K562 (cell line): ENCODE measurements at regions not wholly inside any gene's neighbourhood (a gene's known extent, or its start where the extent isn't known, plus 50 kb on each side); places are given as distances from the start of the nearest gene placed in this dataset.

Source experiments
- ATAC-seq: fragments of 200-7000 bp; cut with Tn5 transposase; 3 replicates; pipeline ENCODE4 v1.9.1; 2020; ENCODE audit warnings: moderate library complexity
- BruUV-seq: library from RNA; stranded (reverse); fragments of 400-500 nt; replicated peaks from 2 replicates; lab custom pipeline; 2021; lab: Mats Ljungman, UMichigan
- CTCF ChIA-PET: fragments of 300-600 bp; formaldehyde crosslinking; extraction: SDS; loops from one replicate; lab custom pipeline; 2021; ENCODE audit warnings: low intra/inter-chr PET ratio; lab: Yijun Ruan, JAX
- POLR2A ChIA-PET: fragments of 300-600, 350-650 bp; sonication (Branson Sonifier 250); formaldehyde crosslinking; extraction: SDS; loops from one replicate; lab custom pipeline; 2021; ENCODE audit warnings: antibody characterized with exemption, inconsistent platforms; lab: Yijun Ruan, JAX
- DNase-seq, 4 experiments: peaks; one replicate each; pipeline versions ENCODE4 v3.0.0 to v3.0.0-alpha.2; 2011 to 2018; ENCODE audit warnings: low spot score in 3 of 4, mixed read lengths in 3 of 4; ENCODE audit errors: extremely low read depth in 1 of 4
- FAIRE-seq: peaks from 2 replicates; lab custom pipeline; 2011; peaks lifted over from hg19 to GRCh38; lab: Jason Lieb, UNC
- H2AFZ ChIP-seq: 2 replicates; pipeline ENCODE4 v1.6.0; 2011; ENCODE audit warnings: low read depth, low read length, control low read depth, inconsistent platforms
- H3K27ac ChIP-seq: fragments of 200-600 bp; 3 replicates; pipeline ENCODE4 v1.8.0; 2011; ENCODE audit warnings: low read depth, mild to moderate bottlenecking, control low read depth, inconsistent platforms, low read length, moderate library complexity, mixed read lengths; ENCODE audit errors: extremely low read depth
- H3K27me3 ChIP-seq, 2 experiments: fragments of 300-600 bp in 1 of 2; 2 replicates in 1 of 2; 3 replicates in 1 of 2; pipeline versions ENCODE4 v1.6.0 to v1.8.0; 2011; ENCODE audit warnings: inconsistent platforms in 2 of 2, low read length in 2 of 2, mild to moderate bottlenecking in 1 of 2, mixed read lengths in 1 of 2, moderate library complexity in 1 of 2; ENCODE audit not compliant: control insufficient read depth in 2 of 2, insufficient read depth in 2 of 2
- H3K36me3 ChIP-seq: fragments of 300-600 bp; 3 replicates; pipeline ENCODE4 v1.8.0; 2011; ENCODE audit warnings: mild to moderate bottlenecking, low read length, inconsistent platforms; ENCODE audit not compliant: control insufficient read depth, insufficient read depth
- H3K4me1 ChIP-seq, 2 experiments: fragments of 200-600 bp in 1 of 2; replicated peaks in 1 of 2; 2 replicates in 1 of 2; 3 replicates in 1 of 2; pipeline versions ENCODE4 v1.5.1 to v1.8.0; 2011; ENCODE audit warnings: inconsistent platforms in 2 of 2, low read length in 2 of 2, mild to moderate bottlenecking in 1 of 2, mixed read lengths in 1 of 2, moderate library complexity in 1 of 2; ENCODE audit not compliant: control insufficient read depth in 2 of 2, insufficient read depth in 2 of 2
- H3K4me2 ChIP-seq: 2 replicates; pipeline ENCODE4 v1.6.1; 2011; ENCODE audit warnings: low read length, control low read depth, inconsistent platforms, mixed read lengths; ENCODE audit not compliant: insufficient read depth
- H3K4me3 ChIP-seq: fragments of 200-600 bp; sonication (generic), shearing (Covaris generic); 2 replicates; pipeline ENCODE4 v1.5.1; 2016; ENCODE audit warnings: control low read depth, inconsistent platforms
- H3K79me2 ChIP-seq: fragments of 200-600 bp; 3 replicates; pipeline ENCODE4 v1.8.0; 2011; ENCODE audit warnings: low read length, inconsistent platforms; ENCODE audit not compliant: control insufficient read depth, insufficient read depth
- H3K9ac ChIP-seq, 2 experiments: 2 replicates each; pipeline versions ENCODE4 v1.6.0 to v1.6.1; 2011; ENCODE audit warnings: low read depth in 2 of 2, low read length in 2 of 2, control low read depth in 1 of 2, inconsistent platforms in 1 of 2, mild to moderate bottlenecking in 1 of 2, mixed read lengths in 1 of 2; ENCODE audit not compliant: insufficient read depth in 1 of 2
- H3K9me1 ChIP-seq: one replicate; pipeline ENCODE4 v1.6.0; 2011; ENCODE audit warnings: inconsistent platforms, mild to moderate bottlenecking, low read length, moderate library complexity; ENCODE audit not compliant: control insufficient read depth, insufficient read depth
- H3K9me3 ChIP-seq: replicated peaks from 2 replicates; pipeline ENCODE4 v1.5.1; 2011; ENCODE audit warnings: low read depth, low read length, inconsistent platforms; ENCODE audit not compliant: control insufficient read depth, insufficient read depth
- H4K20me1 ChIP-seq: replicated peaks from 2 replicates; pipeline ENCODE4 v1.6.1; 2011; ENCODE audit warnings: low read length, inconsistent platforms, mixed read lengths; ENCODE audit not compliant: control insufficient read depth, insufficient read depth
- ARID1B ChIP-seq: fragments of 450-650 bp; IDR thresholded peaks from 2 replicates; pipeline ENCODE4 v1.6.1; 2016; ENCODE audit warnings: antibody characterized with exemption, mild to moderate bottlenecking, inconsistent platforms
- CBFA2T2 ChIP-seq: fragments of 450-650 bp; conservative IDR thresholded peaks from 2 replicates; pipeline ENCODE4 v1.6.1; 2017; ENCODE audit warnings: mild to moderate bottlenecking
- CTBP1 ChIP-seq: fragments of 450-650 bp; IDR thresholded peaks from 2 replicates; pipeline ENCODE4 v1.6.1; 2016; ENCODE audit warnings: borderline replicate concordance
- EP300 ChIP-seq: IDR thresholded peaks from 2 replicates; pipeline ENCODE4 v1.6.1; 2012; ENCODE audit warnings: low read length, improper control_type of control experiment
- NFE2 ChIP-seq: IDR thresholded peaks from 2 replicates; pipeline ENCODE4 v1.6.1; 2014; ENCODE audit warnings: antibody characterized with exemption, low read depth
- PML ChIP-seq: IDR thresholded peaks from 2 replicates; pipeline ENCODE4 v1.6.1; 2012; ENCODE audit warnings: low read length, inconsistent platforms
- TAL1 ChIP-seq: fragments of 450-650 bp; IDR thresholded peaks from 2 replicates; pipeline ENCODE4 v1.6.1; 2016; ENCODE audit warnings: mild to moderate bottlenecking
- ZNF253 ChIP-seq: fragments of 250-450 bp; sonication (Bioruptor Pico); conservative IDR thresholded peaks from 2 replicates; pipeline ENCODE4 v1.6.1; 2021; ENCODE audit warnings: mild to moderate bottlenecking
- ZNF561 ChIP-seq: fragments of 450-650 bp; formaldehyde crosslinking; conservative IDR thresholded peaks from 2 replicates; pipeline ENCODE4 v1.4.0; 2020; ENCODE audit warnings: mild to moderate bottlenecking, moderate library complexity
- WGBS: fragments of 100-300 bp; shearing (Covaris generic); methylation state at CpG from one replicate; pipeline ENCODE4 v1.1.6; 2016; ENCODE audit warnings: low coverage, mixed read lengths; ENCODE audit not compliant: insufficient coverage; ENCODE audit errors: missing lambda C conversion rate; 5-methylcytosine and 5-hydroxymethylcytosine counted together
- in situ Hi-C: fragments of 300-500 bp; cut with MboI; formaldehyde crosslinking; loops from 4 replicates; pipeline ENCODE4 v1.15.0; 2018; ENCODE audit warnings: inconsistent platforms, mixed read lengths
- intact Hi-C: fragments of 100-400 bp; cut with micrococcal nuclease; formaldehyde crosslinking; loops from 2 replicates; pipeline ENCODE4 v1.14.2; 2022
- TF ChIP-seq, protein P1 (sequence below): sonication (generic); formaldehyde crosslinking; IDR thresholded peaks from 2 replicates; pipeline ENCODE4 v1.8.1; 2022; ENCODE audit warnings: missing genetic modification reagents
- TF ChIP-seq, protein P2 (sequence below): fragments of 250-450 bp; sonication (Bioruptor Pico); IDR thresholded peaks from 2 replicates; pipeline ENCODE4 v1.4.0; 2020; ENCODE audit warnings: mild to moderate bottlenecking, moderate library complexity, borderline replicate concordance

DNA sequence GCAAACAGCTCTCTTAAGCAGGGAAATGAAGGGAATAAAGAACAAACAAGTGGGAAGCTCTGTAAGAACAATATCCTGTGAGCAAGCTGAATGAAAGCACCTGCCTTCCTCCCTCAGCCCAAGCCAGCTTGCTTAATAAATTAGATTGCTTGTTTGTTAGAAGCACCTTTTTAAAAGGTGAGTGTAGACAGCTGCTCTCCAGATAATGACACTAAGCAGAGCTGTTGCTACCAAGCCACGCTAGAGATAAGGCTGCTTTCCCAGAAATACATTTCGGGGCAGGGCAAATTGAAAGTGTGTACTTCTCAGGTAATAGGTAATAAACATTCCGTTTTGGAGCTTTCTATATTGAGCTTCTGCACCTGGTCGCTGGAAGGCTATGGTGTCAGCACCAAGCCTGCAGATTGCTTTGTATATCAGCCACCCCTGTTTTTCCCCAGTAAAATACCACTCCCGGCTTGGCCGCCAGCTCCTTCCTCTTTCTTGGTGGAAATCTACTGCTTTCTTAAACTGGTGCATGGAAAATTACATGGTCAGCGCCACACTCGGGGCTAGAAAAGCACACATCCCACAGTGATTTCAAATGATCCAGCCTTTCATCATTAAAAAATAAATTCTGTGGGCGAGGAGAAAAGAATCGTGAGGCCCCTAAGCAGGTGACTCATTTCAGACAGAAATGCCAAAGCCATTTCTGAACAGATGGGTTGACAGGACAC is 151.3 kb downstream of the ETS2 start:
- Histone ChIP-seq H3K4me2 (peak overlapping the region; percentile 13; the same call in 1 of the 2 replicates), H3K79me2 (no peaks in the 10 kb centered on the region), H3K36me3 (no peaks in the 10 kb centered on the region), H3K9me1 (no peaks in the 10 kb centered on the region), H3K9me3 (no peaks in the 10 kb centered on the region), H4K20me1 (no peaks in the 10 kb centered on the region), H3K4me1 (peaks cover 3 to 49% of the 10 kb centered on the region in 2 experiments; a peak in 4 of 5 replicates), H3K9ac (no peak overlapping the region), H2AFZ (no peak overlapping the region), H3K4me3 (no peak overlapping the region), H3K27ac (no peak overlapping the region), H3K27me3 (peaks cover 0 to 14% of the 10 kb centered on the region in 2 experiments; a peak in 2 of 5 replicates)
- ChIA-PET POLR2A (interaction anchor here (0.7 to 3.0 kb wide), 4 partner anchors 8 to 98 kb away, joined by 3 to 9 read pairs (median 4); no protein-coding TSS in a partner anchor), CTCF (no interaction called here)
- DNase-seq (peak in 2 of 4 experiments; percentile 23 to 27), FAIRE-seq (no peak), ATAC-seq (peak; percentile 66)
- WGBS = 3% methylated on average over 10 of the region's 10 CpGs
- intact Hi-C loops (no loop called here), in situ Hi-C loops (no loop called here)
- no TSS peak for BruUV-seq
- TF ChIP-seq CTBP1 (peak; percentile 56; the same call in 1 of the 2 replicates), TAL1 (peak; percentile 77), ARID1B (peak; percentile 82), NFE2 (no peak), ZNF561 (CRISPR knock-in tag) (no peak), ZNF253 (CRISPR knock-in tag) (no peak), CBFA2T2 (peak; percentile 63), PML (peak; percentile 33; the same call in 1 of the 2 replicates), EP300 (peak; percentile 59)
- TF ChIP-seq, protein P1, sequence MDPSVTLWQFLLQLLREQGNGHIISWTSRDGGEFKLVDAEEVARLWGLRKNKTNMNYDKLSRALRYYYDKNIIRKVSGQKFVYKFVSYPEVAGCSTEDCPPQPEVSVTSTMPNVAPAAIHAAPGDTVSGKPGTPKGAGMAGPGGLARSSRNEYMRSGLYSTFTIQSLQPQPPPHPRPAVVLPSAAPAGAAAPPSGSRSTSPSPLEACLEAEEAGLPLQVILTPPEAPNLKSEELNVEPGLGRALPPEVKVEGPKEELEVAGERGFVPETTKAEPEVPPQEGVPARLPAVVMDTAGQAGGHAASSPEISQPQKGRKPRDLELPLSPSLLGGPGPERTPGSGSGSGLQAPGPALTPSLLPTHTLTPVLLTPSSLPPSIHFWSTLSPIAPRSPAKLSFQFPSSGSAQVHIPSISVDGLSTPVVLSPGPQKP (CRISPR knock-in tag) = no peak
- TF ChIP-seq, protein P2, sequence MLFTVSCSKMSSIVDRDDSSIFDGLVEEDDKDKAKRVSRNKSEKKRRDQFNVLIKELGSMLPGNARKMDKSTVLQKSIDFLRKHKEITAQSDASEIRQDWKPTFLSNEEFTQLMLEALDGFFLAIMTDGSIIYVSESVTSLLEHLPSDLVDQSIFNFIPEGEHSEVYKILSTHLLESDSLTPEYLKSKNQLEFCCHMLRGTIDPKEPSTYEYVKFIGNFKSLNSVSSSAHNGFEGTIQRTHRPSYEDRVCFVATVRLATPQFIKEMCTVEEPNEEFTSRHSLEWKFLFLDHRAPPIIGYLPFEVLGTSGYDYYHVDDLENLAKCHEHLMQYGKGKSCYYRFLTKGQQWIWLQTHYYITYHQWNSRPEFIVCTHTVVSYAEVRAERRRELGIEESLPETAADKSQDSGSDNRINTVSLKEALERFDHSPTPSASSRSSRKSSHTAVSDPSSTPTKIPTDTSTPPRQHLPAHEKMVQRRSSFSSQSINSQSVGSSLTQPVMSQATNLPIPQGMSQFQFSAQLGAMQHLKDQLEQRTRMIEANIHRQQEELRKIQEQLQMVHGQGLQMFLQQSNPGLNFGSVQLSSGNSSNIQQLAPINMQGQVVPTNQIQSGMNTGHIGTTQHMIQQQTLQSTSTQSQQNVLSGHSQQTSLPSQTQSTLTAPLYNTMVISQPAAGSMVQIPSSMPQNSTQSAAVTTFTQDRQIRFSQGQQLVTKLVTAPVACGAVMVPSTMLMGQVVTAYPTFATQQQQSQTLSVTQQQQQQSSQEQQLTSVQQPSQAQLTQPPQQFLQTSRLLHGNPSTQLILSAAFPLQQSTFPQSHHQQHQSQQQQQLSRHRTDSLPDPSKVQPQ (CRISPR knock-in tag) = no peak
